ENCODE measurements at regions not wholly inside any gene's neighbourhood (a gene's known extent, or its start where the extent isn't known, plus 50 kb on each side); places are given as distances from the start of the nearest gene placed in this dataset.
A peak's percentile ranks its signal among the peaks of the same experiment; 100 is the strongest.

- Histone ChIP-seq H3K4me1 (ENCODE audit: insufficient read depth, low read length) (peaks cover 23% of the 10 kb centered on the region), H3K4me3 (ENCODE audit: low read length) (no peak overlapping the region), H3K27ac (ENCODE audit: low read depth, low read length) (no peak overlapping the region; the same call in 1 of the 2 replicates), H3K36me3 (ENCODE audit: insufficient read depth, low read length) (no peaks in the 10 kb centered on the region), H3K9ac (ENCODE audit: low read depth, low read length) (no peak overlapping the region), H3K27me3 (ENCODE audit: insufficient read depth, low read length) (no peaks in the 10 kb centered on the region), H3K9me3 (ENCODE audit: insufficient read depth, low read depth, low read length) (no peaks in the 10 kb centered on the region)
- 91% methylated on average over 21 of the region's 21 CpGs for WGBS
Measured at GRCh38 chr2:128368437-128369107, 49.9 kb upstream of the HS6ST1 start.

DNA sequence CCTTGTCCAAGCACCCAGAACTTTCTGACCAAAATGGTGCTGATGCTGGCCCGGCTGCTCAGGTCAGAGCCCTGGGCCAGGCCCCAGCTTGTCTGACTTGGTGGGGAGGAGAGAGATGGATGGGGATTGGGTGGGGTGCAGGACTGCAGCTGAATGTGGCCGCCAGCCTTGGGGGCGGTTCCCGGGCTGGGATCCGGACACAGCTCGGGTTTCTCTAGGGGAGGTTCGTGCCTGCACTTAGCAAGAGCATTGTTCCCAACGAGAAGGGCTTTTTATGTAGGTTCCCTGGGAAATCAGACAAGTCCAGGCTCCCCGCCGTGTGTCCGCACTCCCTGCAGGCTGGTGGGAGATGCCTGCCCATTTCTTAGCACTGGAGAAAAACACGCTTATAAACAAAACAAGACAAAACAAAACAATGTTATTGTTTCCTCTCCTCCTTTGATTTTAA is 50.5 kb upstream of the HS6ST1 start:
- H3K4me1 ChIP-seq (ENCODE audit: insufficient read depth, low read length), result peaks cover 17% of the 10 kb centered on the region
- no peaks in the 10 kb centered on the region for H3K36me3 ChIP-seq (ENCODE audit: insufficient read depth, low read length)
- no peak overlapping the region for H3K4me3 ChIP-seq (ENCODE audit: low read length)
- H3K27me3 ChIP-seq (ENCODE audit: insufficient read depth, low read length), result no peaks in the 10 kb centered on the region
- WGBS, result 49% methylated on average over 12 of the region's 12 CpGs
- H3K27ac ChIP-seq (ENCODE audit: low read depth, low read length), result peak overlapping the region; percentile 3; the same call in 1 of the 2 replicates
- no peaks in the 10 kb centered on the region for H3K9me3 ChIP-seq (ENCODE audit: insufficient read depth, low read depth, low read length)
- no peak overlapping the region for H3K9ac ChIP-seq (ENCODE audit: low read depth, low read length)

DNA sequence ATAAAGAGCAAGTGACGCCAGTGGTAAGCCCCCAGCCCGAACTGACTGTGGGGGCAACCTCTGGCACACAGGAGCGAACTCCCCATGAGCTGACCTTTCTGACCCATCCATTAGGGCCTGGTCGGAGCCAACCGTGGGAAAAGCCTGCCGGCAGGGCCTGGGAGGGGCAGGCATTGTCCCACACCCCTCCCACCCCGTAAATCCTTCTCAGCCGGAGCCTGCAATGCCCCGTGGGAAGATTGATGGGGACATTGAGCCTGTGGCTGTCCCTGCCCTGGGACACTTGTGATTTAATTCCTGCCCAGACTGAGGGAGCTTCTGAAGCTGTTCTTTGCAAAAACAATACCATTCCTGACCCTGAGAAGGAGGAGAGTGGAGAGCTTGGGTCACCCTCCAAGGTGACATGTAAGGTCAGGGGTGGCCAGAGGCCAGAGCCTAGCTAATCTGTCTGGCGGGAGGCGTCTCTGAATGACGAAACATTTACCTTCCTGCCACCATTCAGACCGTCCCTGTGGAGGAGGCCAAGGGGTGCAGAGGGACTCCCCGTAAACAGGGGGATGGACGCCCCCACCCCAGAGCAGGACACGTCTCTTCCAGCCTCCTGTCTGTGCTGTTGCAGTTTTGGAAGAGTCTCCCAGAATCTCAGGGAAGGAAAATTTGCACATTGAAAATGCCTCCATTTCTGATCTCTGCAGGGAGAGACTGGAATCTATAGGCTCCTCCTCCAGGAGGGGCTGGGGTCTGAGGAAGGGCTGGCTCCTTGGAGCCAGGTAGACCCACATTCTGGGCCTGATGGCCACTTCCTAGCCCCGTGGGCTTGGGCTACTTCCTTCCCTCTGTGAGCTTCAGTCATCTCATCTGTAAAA is 51.2 kb upstream of the HS6ST1 start:
- H3K27ac ChIP-seq (ENCODE audit: low read depth, low read length), result peak overlapping the region; percentile 3; the same call in 1 of the 2 replicates
- no peaks in the 10 kb centered on the region for H3K9me3 ChIP-seq (ENCODE audit: insufficient read depth, low read depth, low read length)
- no peaks in the 10 kb centered on the region for H3K36me3 ChIP-seq (ENCODE audit: insufficient read depth, low read length)
- H3K4me3 ChIP-seq (ENCODE audit: low read length), result no peak overlapping the region
- no peak overlapping the region for H3K9ac ChIP-seq (ENCODE audit: low read depth, low read length)
- H3K27me3 ChIP-seq (ENCODE audit: insufficient read depth, low read length), result no peaks in the 10 kb centered on the region
- H3K4me1 ChIP-seq (ENCODE audit: insufficient read depth, low read length), result peaks cover 15% of the 10 kb centered on the region
- 78% methylated on average over 17 of the region's 17 CpGs for WGBS

DNA sequence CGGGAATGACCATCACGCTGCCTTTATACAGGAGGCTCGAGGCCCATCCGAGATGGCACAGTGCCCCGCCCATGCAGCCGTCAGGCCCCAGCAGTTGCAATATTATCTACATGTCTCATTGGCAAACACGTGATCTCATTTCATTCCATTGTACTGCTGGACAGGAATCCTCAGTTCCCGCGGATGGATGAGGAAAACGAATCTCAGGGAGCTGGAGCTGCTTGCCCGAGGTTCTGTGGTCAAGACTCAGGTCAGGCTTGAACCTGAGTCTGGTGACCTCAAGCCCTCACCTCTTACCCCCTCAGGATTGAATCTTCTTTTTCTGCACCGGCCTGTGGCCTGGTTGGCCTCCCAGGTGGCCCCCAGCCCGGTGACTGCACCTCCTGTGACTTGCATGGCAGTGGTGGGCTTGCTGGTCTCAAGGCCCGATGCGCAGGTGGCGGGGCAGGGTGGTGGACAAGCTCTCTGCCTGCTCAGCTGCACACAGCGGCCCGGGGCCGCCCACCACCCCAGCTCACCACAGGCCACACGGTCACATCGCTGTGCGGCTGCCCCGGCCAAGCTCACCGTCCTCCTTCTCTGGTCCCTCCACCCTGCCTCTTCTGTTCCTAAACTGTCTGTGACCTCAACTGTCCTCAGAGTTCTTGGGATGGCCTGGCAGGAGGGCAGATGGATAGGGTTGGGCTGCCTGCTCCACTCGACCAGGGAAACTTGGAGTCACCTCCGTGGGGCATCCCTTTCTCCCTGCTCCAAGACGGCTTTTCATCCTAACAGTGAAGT is 52.0 kb upstream of the HS6ST1 start:
- Histone ChIP-seq H3K27ac (ENCODE audit: low read depth, low read length) (no peak overlapping the region), H3K27me3 (ENCODE audit: insufficient read depth, low read length) (no peaks in the 10 kb centered on the region), H3K4me1 (ENCODE audit: insufficient read depth, low read length) (peaks cover 15% of the 10 kb centered on the region), H3K9ac (ENCODE audit: low read depth, low read length) (no peak overlapping the region), H3K9me3 (ENCODE audit: insufficient read depth, low read depth, low read length) (no peaks in the 10 kb centered on the region), H3K4me3 (ENCODE audit: low read length) (no peak overlapping the region), H3K36me3 (ENCODE audit: insufficient read depth, low read length) (no peaks in the 10 kb centered on the region)
- WGBS, result 92% methylated on average over 27 of the region's 27 CpGs

DNA sequence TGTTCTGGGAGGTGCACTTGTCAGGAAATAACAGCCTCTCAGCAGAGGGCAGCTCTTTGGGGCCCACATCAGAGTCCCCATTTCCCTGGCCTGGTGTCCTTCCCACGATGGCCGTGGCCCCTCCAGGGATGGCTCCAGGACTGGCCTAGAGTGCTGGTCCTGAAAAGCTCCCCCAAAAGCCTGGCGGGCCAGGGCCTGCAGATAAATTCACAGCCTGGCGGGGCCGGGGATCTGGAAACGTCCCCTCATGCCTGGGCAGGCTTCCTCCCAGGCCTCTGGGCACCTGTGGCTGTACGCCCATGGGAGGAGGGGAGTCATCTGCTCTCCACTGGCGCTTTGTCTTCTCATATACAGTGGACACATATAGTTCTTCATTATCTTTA is 52.6 kb upstream of the HS6ST1 start:
- no peak overlapping the region for H3K27ac ChIP-seq (ENCODE audit: low read depth, low read length)
- WGBS, result 95% methylated on average over 7 of the region's 8 CpGs
- H3K4me3 ChIP-seq (ENCODE audit: low read length), result no peak overlapping the region
- no peaks in the 10 kb centered on the region for H3K36me3 ChIP-seq (ENCODE audit: insufficient read depth, low read length)
- H3K9me3 ChIP-seq (ENCODE audit: insufficient read depth, low read depth, low read length), result no peaks in the 10 kb centered on the region
- peaks cover 15% of the 10 kb centered on the region for H3K4me1 ChIP-seq (ENCODE audit: insufficient read depth, low read length)
- H3K27me3 ChIP-seq (ENCODE audit: insufficient read depth, low read length), result no peaks in the 10 kb centered on the region
- H3K9ac ChIP-seq (ENCODE audit: low read depth, low read length), result no peak overlapping the region

DNA sequence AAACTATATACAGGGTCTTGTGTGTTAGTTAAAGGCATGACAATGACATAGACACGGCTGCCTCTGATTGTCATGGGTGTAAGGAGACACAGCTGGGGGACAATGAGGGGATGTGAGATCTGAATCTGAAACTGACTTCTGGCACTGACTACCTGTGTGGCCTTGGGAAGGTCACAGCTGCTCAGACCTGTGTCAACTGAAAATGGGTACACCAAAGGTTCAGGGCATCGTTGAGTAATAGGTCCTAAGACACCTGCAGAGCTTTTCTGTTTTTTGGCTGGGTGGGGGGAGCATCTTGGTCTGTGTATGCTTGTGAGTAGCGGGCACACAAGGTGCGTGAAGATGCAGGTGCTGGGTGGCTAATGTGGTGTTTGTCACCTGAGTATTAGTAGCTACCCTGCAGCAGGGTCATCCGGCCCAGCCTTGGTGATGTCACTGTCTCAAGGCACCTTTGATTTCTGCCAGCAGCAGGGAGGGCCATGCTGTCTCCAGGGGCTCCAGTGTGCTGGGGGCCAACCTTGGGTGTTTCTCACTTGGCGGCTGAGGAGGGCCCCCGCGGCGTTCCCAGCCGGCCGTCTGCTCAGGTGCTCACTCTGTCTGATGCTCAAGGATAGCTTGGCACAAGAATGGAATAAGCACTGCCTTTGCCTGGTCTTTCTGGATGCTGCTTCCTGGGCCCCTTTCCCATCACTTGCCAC is 53.1 kb upstream of the HS6ST1 start:
- H3K9me3 ChIP-seq (ENCODE audit: insufficient read depth, low read depth, low read length), result no peaks in the 10 kb centered on the region
- no peaks in the 10 kb centered on the region for H3K36me3 ChIP-seq (ENCODE audit: insufficient read depth, low read length)
- H3K27me3 ChIP-seq (ENCODE audit: insufficient read depth, low read length), result no peaks in the 10 kb centered on the region
- no peak overlapping the region for H3K9ac ChIP-seq (ENCODE audit: low read depth, low read length)
- H3K4me3 ChIP-seq (ENCODE audit: low read length), result no peak overlapping the region
- no peak overlapping the region for H3K27ac ChIP-seq (ENCODE audit: low read depth, low read length)
- 95% methylated on average over 11 of the region's 11 CpGs for WGBS
- H3K4me1 ChIP-seq (ENCODE audit: insufficient read depth, low read length), result peaks cover 15% of the 10 kb centered on the region

DNA sequence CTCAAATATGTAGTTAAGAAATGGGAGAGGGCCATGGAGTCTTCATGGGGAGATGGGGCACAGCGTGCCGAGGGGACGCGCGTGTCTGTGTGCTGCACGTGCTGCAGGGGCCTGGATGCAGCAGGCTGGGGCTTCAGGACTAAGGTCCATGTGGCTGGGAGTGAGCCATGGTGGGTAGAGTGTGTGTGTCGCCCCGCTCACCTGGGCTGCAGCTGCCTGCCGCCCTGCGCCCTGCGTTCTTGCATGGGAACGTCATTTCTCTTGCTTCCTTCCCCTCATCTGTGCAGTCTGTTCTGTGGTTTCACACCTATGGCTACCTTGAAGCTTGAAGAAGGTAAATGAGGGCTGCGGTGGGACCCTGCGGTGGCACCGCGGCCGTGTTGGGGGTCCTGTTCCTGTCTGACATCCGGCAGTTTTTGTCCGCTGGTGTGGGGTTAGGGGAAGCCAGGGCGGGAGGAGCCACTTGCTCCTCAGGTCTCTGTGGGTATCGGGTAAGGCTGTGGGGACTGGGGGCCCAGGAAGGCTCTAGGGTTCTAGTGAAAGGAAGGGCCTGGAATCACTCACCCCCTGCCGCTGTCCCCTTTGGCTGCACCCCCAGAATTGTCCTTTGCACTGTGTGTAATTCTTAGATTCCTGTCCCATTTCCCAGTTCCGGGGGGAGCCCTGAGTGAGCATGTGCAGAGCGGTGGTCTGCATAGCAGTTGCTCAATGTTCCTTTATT is 54.1 kb upstream of the HS6ST1 start:
- Histone ChIP-seq H3K9me3 (ENCODE audit: insufficient read depth, low read depth, low read length) (no peaks in the 10 kb centered on the region), H3K9ac (ENCODE audit: low read depth, low read length) (no peak overlapping the region), H3K4me1 (ENCODE audit: insufficient read depth, low read length) (peaks cover 15% of the 10 kb centered on the region), H3K36me3 (ENCODE audit: insufficient read depth, low read length) (no peaks in the 10 kb centered on the region), H3K27ac (ENCODE audit: low read depth, low read length) (no peak overlapping the region), H3K4me3 (ENCODE audit: low read length) (no peak overlapping the region), H3K27me3 (ENCODE audit: insufficient read depth, low read length) (no peaks in the 10 kb centered on the region)
- 93% methylated on average over 24 of the region's 24 CpGs for WGBS

DNA sequence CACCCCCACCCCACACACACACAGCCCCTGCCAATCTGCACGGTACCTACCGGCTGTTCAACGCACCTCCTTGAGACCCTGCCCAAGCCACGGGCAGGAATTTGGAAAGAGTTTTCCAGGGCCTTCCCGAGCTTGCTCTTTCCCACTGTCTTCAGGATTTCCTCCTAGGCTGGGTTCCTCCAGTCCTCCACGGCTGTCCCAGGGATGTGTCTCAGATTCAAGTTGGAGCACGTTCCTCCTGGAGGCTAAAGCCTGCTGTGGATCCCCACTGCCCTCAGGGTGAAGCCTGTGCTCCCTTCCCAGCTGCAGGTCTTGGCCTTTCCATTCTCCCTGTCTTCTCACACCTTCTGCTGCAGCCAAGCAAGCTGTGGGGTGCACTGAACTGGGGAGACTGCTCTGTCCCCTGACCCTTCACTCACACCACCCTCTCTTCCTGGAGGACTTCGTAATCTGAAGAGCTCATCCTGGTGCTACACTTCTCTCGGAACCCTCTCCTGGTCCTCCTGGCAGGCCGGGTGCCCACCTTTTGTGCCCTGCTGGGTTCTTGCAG is 54.9 kb upstream of the HS6ST1 start:
- no peak overlapping the region for H3K27ac ChIP-seq (ENCODE audit: low read depth, low read length)
- no peaks in the 10 kb centered on the region for H3K9me3 ChIP-seq (ENCODE audit: insufficient read depth, low read depth, low read length)
- H3K9ac ChIP-seq (ENCODE audit: low read depth, low read length), result no peak overlapping the region
- H3K36me3 ChIP-seq (ENCODE audit: insufficient read depth, low read length), result no peaks in the 10 kb centered on the region
- H3K4me3 ChIP-seq (ENCODE audit: low read length), result no peak overlapping the region
- no peaks in the 10 kb centered on the region for H3K27me3 ChIP-seq (ENCODE audit: insufficient read depth, low read length)
- H3K4me1 ChIP-seq (ENCODE audit: insufficient read depth, low read length), result peaks cover 16% of the 10 kb centered on the region
- WGBS, result 95% methylated on average over 10 of the region's 10 CpGs

- Histone ChIP-seq H3K27me3 (ENCODE audit: insufficient read depth, low read length) (no peaks in the 10 kb centered on the region), H3K36me3 (ENCODE audit: insufficient read depth, low read length) (no peaks in the 10 kb centered on the region), H3K4me1 (ENCODE audit: insufficient read depth, low read length) (peaks cover 17% of the 10 kb centered on the region), H3K27ac (ENCODE audit: low read depth, low read length) (no peak overlapping the region), H3K4me3 (ENCODE audit: low read length) (no peak overlapping the region), H3K9me3 (ENCODE audit: insufficient read depth, low read depth, low read length) (no peaks in the 10 kb centered on the region), H3K9ac (ENCODE audit: low read depth, low read length) (no peak overlapping the region)
- WGBS, result 92% methylated on average over 15 of the region's 15 CpGs
Measured at GRCh38 chr2:128374001-128374710, 55.5 kb upstream of the HS6ST1 start.
